CD14-positive monocyte (primary cell): ENCODE measurements at regions not wholly inside any gene's neighbourhood (a gene's known extent, or its start where the extent isn't known, plus 50 kb on each side); places are given as distances from the start of the nearest gene placed in this dataset.

Source experiments
- DNase-seq, 3 donors: peaks; one replicate each; pipeline ENCODE4 v3.0.0-alpha.2; 2011 to 2022
- H2AFZ ChIP-seq: 2 replicates; pipeline ENCODE4 v1.6.0; 2012; ENCODE audit warnings: mild to moderate bottlenecking, low read depth, low read length, inconsistent platforms; ENCODE audit not compliant: insufficient read depth, poor library complexity, severe bottlenecking
- H3K27ac ChIP-seq, 2 donors: 1 replicate in 1 of 2; 2 replicates in 1 of 2; pipeline ENCODE4 v1.5.1; 2012 to 2013; ENCODE audit warnings: low read length in 2 of 2, control low read depth in 1 of 2, inconsistent platforms in 1 of 2, low read depth in 1 of 2, mild to moderate bottlenecking in 1 of 2
- H3K27me3 ChIP-seq, 2 donors: one replicate each; pipeline versions ENCODE4 v1.6.0 to v1.6.1; 2011 to 2013; ENCODE audit warnings: low read length in 2 of 2; ENCODE audit not compliant: control insufficient read depth in 2 of 2, insufficient read depth in 2 of 2
- H3K36me3 ChIP-seq, 2 donors: replicated peaks in 1 of 2; 1 replicate in 1 of 2; 2 replicates in 1 of 2; pipeline versions ENCODE4 v1.5.1 to v1.6.1; 2012 to 2013; ENCODE audit warnings: low read length in 2 of 2, control low read depth in 1 of 2, inconsistent platforms in 1 of 2, mild to moderate bottlenecking in 1 of 2; ENCODE audit not compliant: insufficient read depth in 2 of 2, control insufficient read depth in 1 of 2
- H3K4me1 ChIP-seq, 2 donors: 1 replicate in 1 of 2; 2 replicates in 1 of 2; pipeline versions ENCODE4 v1.5.1 to v1.6.1; 2012 to 2013; ENCODE audit warnings: low read length in 2 of 2, control low read depth in 1 of 2, inconsistent platforms in 1 of 2, mild to moderate bottlenecking in 1 of 2, moderate library complexity in 1 of 2; ENCODE audit not compliant: insufficient read depth in 2 of 2, control insufficient read depth in 1 of 2
- H3K4me2 ChIP-seq: replicated peaks from 2 replicates; pipeline ENCODE3; 2012; ENCODE audit warnings: low read length, moderate library complexity, mild to moderate bottlenecking; ENCODE audit not compliant: poor library complexity, severe bottlenecking; ENCODE audit errors: extremely low read depth
- H3K4me3 ChIP-seq, 3 experiments: fragments of 200-600 bp in 1 of 3; sonication (generic) in 1 of 3; replicated peaks in 1 of 3; 1 replicate in 2 of 3; 2 replicates in 1 of 3; pipeline ENCODE4 v1.5.1; 2011 to 2013; ENCODE audit warnings: low read length in 3 of 3, mild to moderate bottlenecking in 3 of 3, control low read depth in 2 of 3, low read depth in 2 of 3, inconsistent platforms in 1 of 3, moderate library complexity in 1 of 3
- H3K79me2 ChIP-seq: 2 replicates; pipeline ENCODE4 v1.6.0; 2012; ENCODE audit warnings: mild to moderate bottlenecking, control low read depth, inconsistent platforms, low read length, moderate library complexity; ENCODE audit not compliant: insufficient read depth
- H3K9ac ChIP-seq: 2 replicates; pipeline ENCODE4 v1.6.0; 2017; ENCODE audit warnings: low read length, mild to moderate bottlenecking; ENCODE audit not compliant: insufficient read depth, poor library complexity, severe bottlenecking
- H3K9me3 ChIP-seq, 2 donors: replicated peaks in 1 of 2; 1 replicate in 1 of 2; 2 replicates in 1 of 2; pipeline versions ENCODE4 v1.5.1 to v1.6.1; 2012 to 2013; ENCODE audit warnings: low read length in 2 of 2, control low read depth in 1 of 2; ENCODE audit not compliant: control insufficient read depth in 1 of 2, insufficient read depth in 1 of 2
- H4K20me1 ChIP-seq: 2 replicates; pipeline ENCODE4 v1.6.0; 2012; ENCODE audit warnings: mild to moderate bottlenecking, low read length, control low read depth, moderate library complexity; ENCODE audit not compliant: insufficient read depth
- H3K27ac Mint-ChIP-seq, 7 donors: one replicate each; pipeline ENCODE4 v1.8.0; 2020; ENCODE audit warnings: mild to moderate bottlenecking in 7 of 7, mixed read lengths in 7 of 7, moderate library complexity in 6 of 7, inconsistent platforms in 2 of 7
- H3K27me3 Mint-ChIP-seq, 3 donors: one replicate each; pipeline ENCODE4 v1.8.0; 2021 to 2022; ENCODE audit warnings: low read depth in 3 of 3, mild to moderate bottlenecking in 3 of 3, mixed read lengths in 3 of 3, moderate library complexity in 3 of 3, inconsistent platforms in 1 of 3
- H3K36me3 Mint-ChIP-seq, 2 donors: one replicate each; pipeline ENCODE4 v1.8.0; 2020; ENCODE audit warnings: mixed read lengths in 2 of 2, inconsistent platforms in 1 of 2, mild to moderate bottlenecking in 1 of 2
- H3K4me1 Mint-ChIP-seq: one replicate; pipeline ENCODE4 v1.8.0; 2020; ENCODE audit warnings: mild to moderate bottlenecking, mixed read lengths
- H3K4me3 Mint-ChIP-seq, 2 donors: one replicate each; pipeline ENCODE4 v1.8.0; 2020; ENCODE audit warnings: mild to moderate bottlenecking in 2 of 2, mixed read lengths in 2 of 2, moderate library complexity in 1 of 2
- H3K9me3 Mint-ChIP-seq, 7 donors: one replicate each; pipeline ENCODE4 v1.8.0; 2020 to 2022; ENCODE audit warnings: mixed read lengths in 7 of 7, mild to moderate bottlenecking in 6 of 7, moderate library complexity in 6 of 7, inconsistent platforms in 2 of 7
- CTCF ChIP-seq: fragments of 200-600 bp; IDR thresholded peaks from one replicate; pipeline ENCODE4 v1.8.0; 2022; ENCODE audit warnings: antibody characterized with exemption, mild to moderate bottlenecking
- WGBS: methylation state at CpG from one replicate; pipeline ENCODE4 v1.1.5; 2013; ENCODE audit warnings: missing lambda C conversion rate; ENCODE audit not compliant: insufficient coverage; 5-methylcytosine and 5-hydroxymethylcytosine counted together
- intact Hi-C, 2 donors: fragments of 100-400 bp; cut with micrococcal nuclease; formaldehyde crosslinking; loops; one replicate each; pipeline versions ENCODE4 v1.15.0 to v1.15.1; 2023

- DNase-seq = no peak
- no peaks in the 10 kb centered on the region for H3K79me2 ChIP-seq
- peaks cover 3 to 4% of the 10 kb centered on the region in 2 donors for H3K9me3 ChIP-seq
- H4K20me1 ChIP-seq = no peaks in the 10 kb centered on the region
- H3K27me3 Mint-ChIP-seq = peaks cover 0 to 2% (median 0%) of the 10 kb centered on the region in 3 donors
- no peak overlapping the region for H2AFZ ChIP-seq
- H3K9me3 Mint-ChIP-seq = peaks cover 0 to 12% (median 4%) of the 10 kb centered on the region in 7 donors
- H3K36me3 Mint-ChIP-seq = no peaks in the 10 kb centered on the region
- no peaks in the 10 kb centered on the region for H3K36me3 ChIP-seq
- no peak overlapping the region for H3K4me3 ChIP-seq
- no peaks in the 10 kb centered on the region for H3K4me1 Mint-ChIP-seq
- H3K27me3 ChIP-seq = no peaks in the 10 kb centered on the region
- no peak overlapping the region for H3K4me2 ChIP-seq
- H3K4me1 ChIP-seq = no peaks in the 10 kb centered on the region
- no peak overlapping the region for H3K27ac ChIP-seq
- no peak overlapping the region for H3K9ac ChIP-seq
- TF ChIP-seq CTCF = no peak
- no peak overlapping the region for H3K4me3 Mint-ChIP-seq
- H3K27ac Mint-ChIP-seq = no peak overlapping the region
- intact Hi-C loops = no loop called here
- WGBS = 83% methylated on average over 1 of the region's 4 CpGs
These were observed 555.0 kb downstream of the ANKRD50 start for GRCh38 chr4:124157396-124158083.

- TF ChIP-seq CTCF = no peak
- no peak overlapping the region for H2AFZ ChIP-seq
- H3K4me2 ChIP-seq = no peak overlapping the region
- WGBS = no CpG with 5 or more reads among the region's 1 CpG
- intact Hi-C loops = no loop called here
- no peaks in the 10 kb centered on the region for H3K27me3 ChIP-seq
- no peaks in the 10 kb centered on the region for H3K79me2 ChIP-seq
- DNase-seq = no peak
- H3K9me3 ChIP-seq = peaks cover 12 to 13% of the 10 kb centered on the region in 2 donors
- no peak overlapping the region for H3K9ac ChIP-seq
- H3K4me3 Mint-ChIP-seq = no peak overlapping the region
- no peaks in the 10 kb centered on the region for H3K36me3 ChIP-seq
- H3K36me3 Mint-ChIP-seq = no peaks in the 10 kb centered on the region
- no peak overlapping the region for H3K27ac Mint-ChIP-seq
- H3K4me1 ChIP-seq = no peaks in the 10 kb centered on the region
- no peaks in the 10 kb centered on the region for H3K27me3 Mint-ChIP-seq
- no peaks in the 10 kb centered on the region for H3K4me1 Mint-ChIP-seq
- no peaks in the 10 kb centered on the region for H4K20me1 ChIP-seq
- no peak overlapping the region for H3K27ac ChIP-seq
- H3K9me3 Mint-ChIP-seq = peaks cover 3 to 16% (median 8%) of the 10 kb centered on the region in 7 donors
- no peak overlapping the region for H3K4me3 ChIP-seq
These were observed 549.1 kb downstream of the ANKRD50 start for GRCh38 chr4:124163401-124163800.
